ENCODE measurements at regions not wholly inside any gene's neighbourhood (a gene's known extent, or its start where the extent isn't known, plus 50 kb on each side); places are given as distances from the start of the nearest gene placed in this dataset.

- TF ChIP-seq REST (IDR thresholded peaks at IDR 0.05; ENCODE audit: low read depth), result no peak
These were observed 140.9 kb downstream of the AQP9 start (continued) for GRCh38 chr15:58279106-58279505.

DNA sequence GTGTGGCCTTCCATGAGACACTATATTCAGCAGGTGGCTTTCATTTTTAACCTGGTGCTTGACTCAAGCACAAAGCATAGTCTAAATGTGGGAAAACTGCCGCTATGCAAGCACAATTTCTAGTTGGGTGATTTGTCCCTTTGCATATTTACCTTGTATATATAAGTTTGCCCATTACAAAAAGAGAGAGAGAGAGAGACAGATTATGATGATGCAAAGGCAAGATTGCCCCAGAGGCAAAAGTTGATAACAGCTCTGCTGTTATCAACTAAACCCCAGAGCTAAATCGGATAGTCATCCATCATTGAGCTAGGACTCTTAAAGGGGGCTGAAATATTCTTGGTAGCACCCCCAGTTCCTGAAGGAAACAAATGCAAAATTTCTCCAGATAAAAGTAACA lies 141.5 kb downstream of the AQP9 start:
- Histone ChIP-seq H3K4me2 (ENCODE audit: low read length) (no peak overlapping the region), H2AFZ (ENCODE audit: low read depth, low read length, poor library complexity, severe bottlenecking) (no peak overlapping the region), H3K4me1 (ENCODE audit: control insufficient read depth in 1 of 2, insufficient read depth in 2 of 2, low read length in 2 of 2) (peaks cover 0 to 8% of the 10 kb centered on the region in 2 experiments; a peak in 2 of 4 replicates), H3K9me3 (ENCODE audit: control insufficient read depth in 1 of 2, insufficient read depth in 1 of 2, low read depth in 1 of 2, low read length in 2 of 2) (no peaks in the 10 kb centered on the region), H3K9ac (ENCODE audit: low read length) (no peak overlapping the region), H3K4me3 (replicated peaks in 1 of 2; ENCODE audit: low read depth in 1 of 2, low read length in 2 of 2) (no peak overlapping the region), H3K36me3 (ENCODE audit: control insufficient read depth in 1 of 2, insufficient read depth in 2 of 2, low read length in 2 of 2) (no peaks in the 10 kb centered on the region), H3K27ac (ENCODE audit: low read depth, low read length) (no peak overlapping the region), H3K9me2 (ENCODE audit: insufficient read depth) (no peaks in the 10 kb centered on the region), H3K27me3 (ENCODE audit: insufficient read depth, low read length) (no peaks in the 10 kb centered on the region), H3K79me2 (ENCODE audit: insufficient read depth, low read length) (no peaks in the 10 kb centered on the region), H4K20me1 (ENCODE audit: insufficient read depth) (no peaks in the 10 kb centered on the region)
- intact Hi-C loops (cut with micrococcal nuclease), result loop anchor here (10.0 kb wide), 1 partner anchor 155 kb away; the partner anchor contains the start of gene LIPC
- ChIA-PET RAD21 (ENCODE audit: low non-redundant PET in 1 of 2, low total read pairs in 2 of 2, uncharacterized antibody in 2 of 2, unreplicated experiment in 2 of 2) (no interaction called here), CTCF (no interaction called here), POLR2A (no interaction called here)
- no peak for DNase-seq (ENCODE audit: low read depth, low spot score)
- no peak for TF ChIP-seq SP1 (IDR thresholded peaks at IDR 0.05; ENCODE audit: low read depth)
- TF ChIP-seq CBX3 (IDR thresholded peaks at IDR 0.05; ENCODE audit: low read depth), result no peak
- TF ChIP-seq ZNF274 (IDR thresholded peaks at IDR 0.05; ENCODE audit: low read depth, low read length), result no peak
- TF ChIP-seq FOSL1 (IDR thresholded peaks at IDR 0.05; ENCODE audit: low read depth), result no peak
- no peak for TF ChIP-seq POLR2AphosphoS5 (IDR thresholded peaks at IDR 0.05; ENCODE audit: low read depth, low read length)
- BruUV-seq (replicated peaks), result no TSS peak
- ATAC-seq, result no peak

Measured in HCT116 (cell line).